Mucosa of stomach (tissue), 1 donor: ENCODE measurements at regions not wholly inside any gene's neighbourhood (a gene's known extent, or its start where the extent isn't known, plus 50 kb on each side); places are given as distances from the start of the nearest gene placed in this dataset.

Experiments used
- H3K27me3 ChIP-seq: one replicate; pipeline ENCODE4 v1.7.0; 2013; ENCODE audit warnings: mild to moderate bottlenecking, low read length; ENCODE audit not compliant: control insufficient read depth, insufficient read depth
- H3K36me3 ChIP-seq: one replicate; pipeline ENCODE4 v1.7.0; 2013; ENCODE audit warnings: low read length; ENCODE audit not compliant: control insufficient read depth, insufficient read depth
- H3K4me1 ChIP-seq: one replicate; pipeline ENCODE4 v1.7.0; 2013; ENCODE audit warnings: mild to moderate bottlenecking, low read length; ENCODE audit not compliant: control insufficient read depth, insufficient read depth
- H3K4me3 ChIP-seq: one replicate; pipeline ENCODE4 v1.7.0; 2013; ENCODE audit warnings: low read length
- H3K9ac ChIP-seq: one replicate; pipeline ENCODE4 v1.7.0; 2013; ENCODE audit warnings: mild to moderate bottlenecking, low read length, moderate library complexity
- H3K9me3 ChIP-seq: one replicate; pipeline ENCODE4 v1.7.0; 2013; ENCODE audit warnings: mild to moderate bottlenecking, low read length, moderate library complexity; ENCODE audit not compliant: control insufficient read depth
- donor health status: Pancreatic carcinoma.

GRCh38 chr14:104517426-104517825 is 62.1 kb upstream of the C14orf180 start:
- no peak overlapping the region for H3K4me3 ChIP-seq
- no peaks in the 10 kb centered on the region for H3K27me3 ChIP-seq
- no peaks in the 10 kb centered on the region for H3K9me3 ChIP-seq
- H3K4me1 ChIP-seq, result no peaks in the 10 kb centered on the region
- no peak overlapping the region for H3K9ac ChIP-seq
- H3K36me3 ChIP-seq, result no peaks in the 10 kb centered on the region

- no peaks in the 10 kb centered on the region for H3K4me1 ChIP-seq
- H3K27me3 ChIP-seq, result no peaks in the 10 kb centered on the region
- no peaks in the 10 kb centered on the region for H3K9me3 ChIP-seq
- H3K9ac ChIP-seq, result no peak overlapping the region
- H3K36me3 ChIP-seq, result no peaks in the 10 kb centered on the region
- H3K4me3 ChIP-seq, result no peak overlapping the region
Observed at GRCh38 chr14:104517867-104518266, 61.7 kb upstream of the C14orf180 start.

GRCh38 chr14:104518659-104519350 is 60.8 kb upstream of the C14orf180 start:
- Histone ChIP-seq H3K9ac (no peak overlapping the region), H3K4me3 (no peak overlapping the region), H3K9me3 (no peaks in the 10 kb centered on the region), H3K36me3 (no peaks in the 10 kb centered on the region), H3K4me1 (no peaks in the 10 kb centered on the region), H3K27me3 (no peaks in the 10 kb centered on the region)

GRCh38 chr14:104519721-104520120 is 59.8 kb upstream of the C14orf180 start:
- Histone ChIP-seq H3K9me3 (no peaks in the 10 kb centered on the region), H3K36me3 (no peaks in the 10 kb centered on the region), H3K27me3 (no peaks in the 10 kb centered on the region), H3K4me3 (no peak overlapping the region), H3K9ac (no peak overlapping the region), H3K4me1 (no peaks in the 10 kb centered on the region)

GRCh38 chr14:104520620-104521410 is 58.7 kb upstream of the C14orf180 start:
- H3K4me3 ChIP-seq, result no peak overlapping the region
- H3K4me1 ChIP-seq, result no peaks in the 10 kb centered on the region
- no peaks in the 10 kb centered on the region for H3K36me3 ChIP-seq
- no peak overlapping the region for H3K9ac ChIP-seq
- no peaks in the 10 kb centered on the region for H3K9me3 ChIP-seq
- H3K27me3 ChIP-seq, result no peaks in the 10 kb centered on the region

GRCh38 chr14:104521816-104522745 is 57.5 kb upstream of the C14orf180 start:
- Histone ChIP-seq H3K9me3 (no peaks in the 10 kb centered on the region), H3K4me1 (no peaks in the 10 kb centered on the region), H3K36me3 (no peaks in the 10 kb centered on the region), H3K4me3 (no peak overlapping the region), H3K27me3 (no peaks in the 10 kb centered on the region), H3K9ac (no peak overlapping the region)

- H3K4me1 ChIP-seq, result no peaks in the 10 kb centered on the region
- H3K27me3 ChIP-seq, result no peaks in the 10 kb centered on the region
- H3K36me3 ChIP-seq, result no peaks in the 10 kb centered on the region
- H3K9ac ChIP-seq, result no peak overlapping the region
- no peaks in the 10 kb centered on the region for H3K9me3 ChIP-seq
- no peak overlapping the region for H3K4me3 ChIP-seq
Observed at GRCh38 chr14:104522926-104523545, 56.5 kb upstream of the C14orf180 start.

- H3K9me3 ChIP-seq, result no peaks in the 10 kb centered on the region
- H3K27me3 ChIP-seq, result no peaks in the 10 kb centered on the region
- H3K4me1 ChIP-seq, result no peaks in the 10 kb centered on the region
- H3K36me3 ChIP-seq, result no peaks in the 10 kb centered on the region
- H3K9ac ChIP-seq, result no peak overlapping the region
- no peak overlapping the region for H3K4me3 ChIP-seq
Observed at GRCh38 chr14:104523546-104523935, 56.0 kb upstream of the C14orf180 start.

- H3K27me3 ChIP-seq, result no peaks in the 10 kb centered on the region
- no peaks in the 10 kb centered on the region for H3K36me3 ChIP-seq
- no peaks in the 10 kb centered on the region for H3K4me1 ChIP-seq
- no peak overlapping the region for H3K9ac ChIP-seq
- H3K9me3 ChIP-seq, result no peaks in the 10 kb centered on the region
- no peak overlapping the region for H3K4me3 ChIP-seq
Observed at GRCh38 chr14:104524726-104525125, 54.8 kb upstream of the C14orf180 start.

GRCh38 chr14:104526723-104527645 is 52.6 kb upstream of the C14orf180 start:
- no peaks in the 10 kb centered on the region for H3K4me1 ChIP-seq
- no peaks in the 10 kb centered on the region for H3K27me3 ChIP-seq
- H3K4me3 ChIP-seq, result no peak overlapping the region

More at GRCh38 chr14:104526723-104527645, 52.6 kb upstream of the C14orf180 start:
- Histone ChIP-seq H3K9me3 (no peaks in the 10 kb centered on the region), H3K36me3 (no peaks in the 10 kb centered on the region), H3K9ac (no peak overlapping the region)
